WTC11 (cell line): ENCODE measurements at regions not wholly inside any gene's neighbourhood (a gene's known extent, or its start where the extent isn't known, plus 50 kb on each side); places are given as distances from the start of the nearest gene placed in this dataset.

Experiments
- ATAC-seq: fragments of 200-7000 bp; cut with Tn5 transposase; 2 replicates; pipeline ENCODE4 v1.10.0; 2021; ENCODE audit warnings: mild to moderate bottlenecking, moderate library complexity
- CTCF ChIA-PET: fragments of 300-600 bp; sonication (Branson Sonifier 250); formaldehyde crosslinking; loops from one replicate; lab custom pipeline; 2021; ENCODE audit warnings: antibody characterized with exemption; lab: Charles Lee
- POLR2A ChIA-PET: fragments of 350-600 bp; sonication (Branson Sonifier 250); formaldehyde crosslinking; loops from one replicate; lab custom pipeline; 2021; ENCODE audit warnings: antibody characterized with exemption; lab: Charles Lee
- DNase-seq: peaks from one replicate; pipeline ENCODE4 v3.0.0; 2021; ENCODE audit warnings: low spot score
- H3K27ac Mint-ChIP-seq: 2 replicates; pipeline ENCODE4 v1.8.0; 2021; ENCODE audit warnings: mixed read lengths
- H3K27me3 Mint-ChIP-seq: 2 replicates; pipeline ENCODE4 v1.8.0; 2021; ENCODE audit warnings: low read depth, mild to moderate bottlenecking, moderate library complexity, mixed read lengths
- H3K36me3 Mint-ChIP-seq: 2 replicates; pipeline ENCODE4 v1.8.0; 2021; ENCODE audit warnings: mixed read lengths
- H3K4me1 Mint-ChIP-seq: 2 replicates; pipeline ENCODE4 v1.8.0; 2022; ENCODE audit warnings: mixed read lengths
- H3K4me3 Mint-ChIP-seq: 2 replicates; pipeline ENCODE4 v1.8.0; 2021; ENCODE audit warnings: mild to moderate bottlenecking, moderate library complexity, mixed read lengths
- H3K9me3 Mint-ChIP-seq: 2 replicates; pipeline ENCODE4 v1.8.0; 2021; ENCODE audit warnings: mixed read lengths
- AR ChIP-seq: fragments of 250-450 bp; sonication (Bioruptor Pico); IDR thresholded peaks from 2 replicates; pipeline ENCODE4 v1.9.0; 2021; ENCODE audit warnings: mild to moderate bottlenecking
- ARID4B ChIP-seq: sonication (generic); formaldehyde crosslinking; IDR thresholded peaks from 2 replicates; pipeline ENCODE4 v1.8.0; 2023; ENCODE audit warnings: missing genetic modification reagents, mild to moderate bottlenecking, borderline replicate concordance
- ATF2 ChIP-seq: sonication (generic); formaldehyde crosslinking; IDR thresholded peaks from 2 replicates; pipeline ENCODE4 v1.8.1; 2022; ENCODE audit warnings: low read depth, missing genetic modification reagents, borderline replicate concordance
- ATF3 ChIP-seq: sonication (generic); formaldehyde crosslinking; conservative IDR thresholded peaks from 2 replicates; pipeline ENCODE4 v1.8.1; 2022; ENCODE audit warnings: mild to moderate bottlenecking, missing genetic modification reagents
- CBFB ChIP-seq: sonication (generic); formaldehyde crosslinking; IDR thresholded peaks from 2 replicates; pipeline ENCODE4 v1.8.1; 2022; ENCODE audit warnings: mild to moderate bottlenecking, low read depth, missing genetic modification reagents
- E2F1 ChIP-seq: sonication (generic); formaldehyde crosslinking; IDR thresholded peaks from 2 replicates; pipeline ENCODE4 v1.8.0; 2022; ENCODE audit warnings: mild to moderate bottlenecking, missing genetic modification reagents
- EMX1 ChIP-seq: fragments of 250-450 bp; sonication (Bioruptor Pico); IDR thresholded peaks from 2 replicates; pipeline ENCODE4 v1.8.0; 2021; ENCODE audit warnings: mild to moderate bottlenecking
- FOXK1 ChIP-seq: sonication (generic); formaldehyde crosslinking; IDR thresholded peaks from 2 replicates; pipeline ENCODE4 v1.8.0; 2022; ENCODE audit warnings: mild to moderate bottlenecking, moderate library complexity, missing genetic modification reagents
- GRHL2 ChIP-seq: fragments of 250-450 bp; sonication (Bioruptor Pico); IDR thresholded peaks from 2 replicates; pipeline ENCODE4 v1.8.0; 2022; ENCODE audit warnings: mild to moderate bottlenecking, moderate library complexity; ENCODE audit not compliant: insufficient replicate concordance, severe bottlenecking
- HMGXB4 ChIP-seq: sonication (generic); formaldehyde crosslinking; IDR thresholded peaks from 2 replicates; pipeline ENCODE4 v1.8.1; 2023; ENCODE audit warnings: mild to moderate bottlenecking, moderate library complexity, missing genetic modification reagents
- NFATC4 ChIP-seq: fragments of 250-450 bp; sonication (Bioruptor Pico); IDR thresholded peaks from 2 replicates; pipeline ENCODE4 v1.9.0; 2021; ENCODE audit warnings: mild to moderate bottlenecking
- NR3C1 ChIP-seq: sonication (generic); formaldehyde crosslinking; conservative IDR thresholded peaks from 2 replicates; pipeline ENCODE4 v1.8.1; 2023; ENCODE audit warnings: low read depth, mild to moderate bottlenecking, missing genetic modification reagents
- SP1 ChIP-seq: sonication (generic); formaldehyde crosslinking; conservative IDR thresholded peaks from 2 replicates; pipeline ENCODE4 v1.8.1; 2022; ENCODE audit warnings: missing genetic modification reagents
- ZNF121 ChIP-seq: sonication (generic); formaldehyde crosslinking; IDR thresholded peaks from 2 replicates; pipeline ENCODE4 v1.8.0; 2023; ENCODE audit warnings: missing genetic modification reagents
- ZNF232 ChIP-seq: sonication (generic); formaldehyde crosslinking; IDR thresholded peaks from 2 replicates; pipeline ENCODE4 v1.8.0; 2022; ENCODE audit warnings: mild to moderate bottlenecking, missing genetic modification reagents
- ZNF396 ChIP-seq: fragments of 250-450 bp; sonication (Bioruptor Pico); IDR thresholded peaks from 2 replicates; pipeline ENCODE4 v1.8.0; 2021; ENCODE audit warnings: mild to moderate bottlenecking, moderate library complexity, borderline replicate concordance

- TF ChIP-seq ATF2 (no peak), ZNF396 (no peak), ZNF232 (no peak), ARID4B (CRISPR knock-in tag) (no peak), NR3C1 (no peak), GRHL2 (CRISPR knock-in tag) (no peak), HMGXB4 (CRISPR knock-in tag) (no peak), SP1 (CRISPR knock-in tag) (no peak), CBFB (CRISPR knock-in tag) (no peak), EMX1 (CRISPR knock-in tag) (no peak)
- TF ChIP-seq, all 79 proteins: peak for 0
These were observed 448.4 kb upstream of the TLE4 start (continued) for GRCh38 chr9:79123415-79123814.

GRCh38 chr9:79127661-79128060 is 444.1 kb upstream of the TLE4 start:
- Mint-ChIP-seq H3K4me3 (no peak overlapping the region), H3K27me3 (no peaks in the 10 kb centered on the region), H3K9me3 (0 out of 2 replicates have a peak, but pooled peaks cover 4% of the 10 kb centered on the region), H3K4me1 (peaks cover 16% of the 10 kb centered on the region), H3K27ac (no peak overlapping the region), H3K36me3 (no peaks in the 10 kb centered on the region)
- ChIA-PET CTCF (interaction anchor here (1.3 kb wide), 1 partner anchor 127 kb away, joined by 8 read pairs; no protein-coding TSS in a partner anchor), POLR2A (no interaction called here)
- DNase-seq, result no peak
- no peak for ATAC-seq
- TF ChIP-seq E2F1 (CRISPR knock-in tag), result no peak
- no peak for TF ChIP-seq NFATC4 (CRISPR knock-in tag)
- no peak for TF ChIP-seq GRHL2 (CRISPR knock-in tag)
- TF ChIP-seq ARID4B (CRISPR knock-in tag), result no peak
- no peak for TF ChIP-seq ZNF396
- no peak for TF ChIP-seq ZNF121 (CRISPR knock-in tag)
- no peak for TF ChIP-seq AR (CRISPR knock-in tag)
- TF ChIP-seq ATF3, result no peak
- no peak for TF ChIP-seq FOXK1 (CRISPR knock-in tag)
